ENCODE measurements at regions not wholly inside any gene's neighbourhood (a gene's known extent, or its start where the extent isn't known, plus 50 kb on each side); places are given as distances from the start of the nearest gene placed in this dataset.

DNA sequence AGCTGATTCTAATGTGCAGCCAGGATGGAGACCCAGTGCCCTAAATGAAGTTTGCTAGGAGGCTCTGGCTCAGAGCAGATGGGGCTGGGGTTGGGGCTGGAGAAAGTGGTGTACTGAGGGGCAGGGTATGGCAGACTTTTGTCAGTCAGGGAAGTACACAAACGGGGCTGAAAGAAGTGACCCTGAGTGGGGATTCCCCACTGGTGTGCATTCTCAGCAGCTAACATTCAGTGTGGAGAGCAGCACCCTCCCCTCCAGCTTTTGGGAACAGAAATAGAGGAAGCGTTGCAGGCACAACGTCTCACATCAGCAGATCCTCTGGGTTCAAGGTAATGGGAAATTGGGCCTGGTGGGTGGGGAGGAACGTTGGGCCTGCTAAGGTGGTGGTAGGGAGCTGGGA lies 89.1 kb upstream of the GCFC2 start:
- TF ChIP-seq TEAD4 (CRISPR knock-in tag; IDR thresholded peaks at IDR 0.05) (no peak), ESRRA (CRISPR knock-in tag; IDR thresholded peaks at IDR 0.05; ENCODE audit: borderline replicate concordance) (no peak), ELF4 (CRISPR knock-in tag; IDR thresholded peaks at IDR 0.05; ENCODE audit: low read depth) (no peak)
- TF ChIP-seq, protein P1, sequence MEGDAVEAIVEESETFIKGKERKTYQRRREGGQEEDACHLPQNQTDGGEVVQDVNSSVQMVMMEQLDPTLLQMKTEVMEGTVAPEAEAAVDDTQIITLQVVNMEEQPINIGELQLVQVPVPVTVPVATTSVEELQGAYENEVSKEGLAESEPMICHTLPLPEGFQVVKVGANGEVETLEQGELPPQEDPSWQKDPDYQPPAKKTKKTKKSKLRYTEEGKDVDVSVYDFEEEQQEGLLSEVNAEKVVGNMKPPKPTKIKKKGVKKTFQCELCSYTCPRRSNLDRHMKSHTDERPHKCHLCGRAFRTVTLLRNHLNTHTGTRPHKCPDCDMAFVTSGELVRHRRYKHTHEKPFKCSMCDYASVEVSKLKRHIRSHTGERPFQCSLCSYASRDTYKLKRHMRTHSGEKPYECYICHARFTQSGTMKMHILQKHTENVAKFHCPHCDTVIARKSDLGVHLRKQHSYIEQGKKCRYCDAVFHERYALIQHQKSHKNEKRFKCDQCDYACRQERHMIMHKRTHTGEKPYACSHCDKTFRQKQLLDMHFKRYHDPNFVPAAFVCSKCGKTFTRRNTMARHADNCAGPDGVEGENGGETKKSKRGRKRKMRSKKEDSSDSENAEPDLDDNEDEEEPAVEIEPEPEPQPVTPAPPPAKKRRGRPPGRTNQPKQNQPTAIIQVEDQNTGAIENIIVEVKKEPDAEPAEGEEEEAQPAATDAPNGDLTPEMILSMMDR (IDR thresholded peaks at IDR 0.05) = no peak
